NCI-H2081 (cell line): ENCODE measurements at regions not wholly inside any gene's neighbourhood (a gene's known extent, or its start where the extent isn't known, plus 50 kb on each side); places are given as distances from the start of the nearest gene placed in this dataset.

Experiments
- DNase-seq, 2 experiments: peaks; one replicate each; lab custom pipeline; 2025; lab: John Stamatoyannopoulos, UW

- DNase-seq = no peak
These were observed 507.6 kb downstream of the SPATA31D1 start for GRCh38 chr9:82495884-82496777.

GRCh38 chr9:82498541-82499317, 510.2 kb downstream of the SPATA31D1 start:
- DNase-seq = no peak

- no peak for DNase-seq
These were observed 510.8 kb downstream of the SPATA31D1 start for GRCh38 chr9:82499337-82499736.

GRCh38 chr9:82504620-82505019, 516.0 kb downstream of the SPATA31D1 start:
- no peak for DNase-seq

- DNase-seq = no peak
These were observed 523.1 kb downstream of the SPATA31D1 start for GRCh38 chr9:82511626-82512025.

- no peak for DNase-seq
These were observed 524.2 kb downstream of the SPATA31D1 start for GRCh38 chr9:82512728-82513127.

GRCh38 chr9:82513242-82513751, 524.7 kb downstream of the SPATA31D1 start:
- no peak for DNase-seq

- DNase-seq = no peak
These were observed 525.6 kb downstream of the SPATA31D1 start for GRCh38 chr9:82513976-82514735.

GRCh38 chr9:82518868-82519267, 530.3 kb downstream of the SPATA31D1 start:
- DNase-seq = no peak

- DNase-seq = no peak
These were observed 530.8 kb downstream of the SPATA31D1 start for GRCh38 chr9:82519332-82519731.

GRCh38 chr9:82524407-82524806, 535.8 kb downstream of the SPATA31D1 start:
- no peak for DNase-seq

- DNase-seq = no peak
These were observed 536.4 kb downstream of the RASEF start for GRCh38 chr9:82526577-82526976.

GRCh38 chr9:82531795-82532194, 531.1 kb downstream of the RASEF start:
- no peak for DNase-seq

GRCh38 chr9:82532504-82533180, 530.3 kb downstream of the RASEF start:
- peak in 1 of 2 experiments; percentile 26 for DNase-seq

- no peak for DNase-seq
These were observed 527.4 kb downstream of the RASEF start for GRCh38 chr9:82535432-82535998.

GRCh38 chr9:82538634-82539033, 524.3 kb downstream of the RASEF start:
- peak in 1 of 2 experiments; percentile 23 for DNase-seq

GRCh38 chr9:82539146-82539545, 523.8 kb downstream of the RASEF start:
- DNase-seq = no peak

- no peak for DNase-seq
These were observed 522.9 kb downstream of the RASEF start for GRCh38 chr9:82539856-82540579.

- DNase-seq = no peak
These were observed 519.2 kb downstream of the RASEF start for GRCh38 chr9:82543726-82544125.

GRCh38 chr9:82546136-82546535, 516.8 kb downstream of the RASEF start:
- no peak for DNase-seq
